Smooth muscle cell (in vitro differentiated cells): ENCODE measurements at regions not wholly inside any gene's neighbourhood (a gene's known extent, or its start where the extent isn't known, plus 50 kb on each side); places are given as distances from the start of the nearest gene placed in this dataset.

Experiments
- DNase-seq: peaks from one replicate; lab custom pipeline; 2025; ENCODE audit not compliant: unreplicated experiment; lab: John Stamatoyannopoulos, UW
- H2AFZ ChIP-seq: fragments of 200-600 bp; sonication (generic); 2 replicates; pipeline ENCODE4 v1.6.0; 2016; ENCODE audit warnings: antibody characterized with exemption, low read depth, mild to moderate bottlenecking
- H3F3A ChIP-seq: fragments of 200-600 bp; sonication (generic); 2 replicates; pipeline ENCODE4 v1.6.0; 2017; ENCODE audit warnings: antibody characterized with exemption, low read depth
- H3K27ac ChIP-seq: fragments of 200-600 bp; sonication (generic); 2 replicates; pipeline ENCODE4 v1.5.1; 2016; ENCODE audit warnings: low read depth, mild to moderate bottlenecking
- H3K27me3 ChIP-seq: fragments of 200-600 bp; sonication (generic); 2 replicates; pipeline ENCODE4 v1.6.1; 2016; ENCODE audit warnings: low read depth, mild to moderate bottlenecking
- H3K36me3 ChIP-seq: fragments of 200-600 bp; sonication (generic); 2 replicates; pipeline ENCODE4 v1.5.1; 2016; ENCODE audit warnings: low read depth
- H3K4me1 ChIP-seq: fragments of 200-600 bp; sonication (generic); 2 replicates; pipeline ENCODE4 v1.5.1; 2016; ENCODE audit warnings: low read depth
- H3K4me2 ChIP-seq: fragments of 200-600 bp; sonication (generic); 2 replicates; pipeline ENCODE4 v1.6.0; 2016; ENCODE audit warnings: mild to moderate bottlenecking
- H3K4me3 ChIP-seq: fragments of 200-600 bp; sonication (generic); 2 replicates; pipeline ENCODE4 v1.5.1; 2016; ENCODE audit warnings: mild to moderate bottlenecking
- H3K79me2 ChIP-seq: fragments of 200-600 bp; sonication (generic); 2 replicates; pipeline ENCODE4 v1.6.0; 2016; ENCODE audit warnings: low read depth, mild to moderate bottlenecking
- H3K9ac ChIP-seq: fragments of 200-600 bp; sonication (generic); 2 replicates; pipeline ENCODE4 v1.6.0; 2016; ENCODE audit warnings: low read depth
- H3K9me3 ChIP-seq: fragments of 200-600 bp; sonication (generic); replicated peaks from 2 replicates; pipeline ENCODE4 v1.5.1; 2016; ENCODE audit warnings: low read depth
- H4K20me1 ChIP-seq: fragments of 200-600 bp; sonication (generic); 2 replicates; pipeline ENCODE4 v1.6.0; 2016; ENCODE audit warnings: low read depth
- WGBS: methylation state at CpG from one replicate; pipeline ENCODE4 v1.1.7; 2016; ENCODE audit warnings: low lambda C conversion rate; 5-methylcytosine and 5-hydroxymethylcytosine counted together
- TF ChIP-seq, protein P1 (sequence below): fragments of 200-600 bp; sonication (generic); IDR thresholded peaks from 2 replicates; pipeline ENCODE4 v1.5.1; 2017; ENCODE audit warnings: borderline replicate concordance, mild to moderate bottlenecking, antibody characterized with exemption; ENCODE audit not compliant: insufficient read depth, poor library complexity, severe bottlenecking

DNA sequence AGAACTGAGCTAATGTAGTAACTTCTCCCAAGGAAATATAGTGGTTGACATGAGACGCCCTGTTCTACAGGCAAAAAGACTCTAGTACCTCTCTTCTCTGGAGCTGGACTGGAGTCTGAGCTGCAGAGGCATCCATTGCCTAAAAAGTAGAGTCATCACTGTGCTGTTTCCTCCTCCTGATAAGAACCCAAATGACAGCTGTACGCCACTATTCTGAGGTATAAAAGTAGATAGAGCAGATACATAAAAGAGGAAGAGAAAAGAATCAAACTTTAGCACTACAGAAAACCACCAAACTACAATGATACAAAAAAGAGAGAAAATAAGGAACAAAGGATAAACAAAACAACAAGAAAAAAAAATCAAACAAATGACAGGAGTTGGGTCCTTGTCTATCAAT is 1568.8 kb downstream of the PLA2G4A start:
- no peaks in the 10 kb centered on the region for H3K27me3 ChIP-seq
- TF ChIP-seq, protein P1, sequence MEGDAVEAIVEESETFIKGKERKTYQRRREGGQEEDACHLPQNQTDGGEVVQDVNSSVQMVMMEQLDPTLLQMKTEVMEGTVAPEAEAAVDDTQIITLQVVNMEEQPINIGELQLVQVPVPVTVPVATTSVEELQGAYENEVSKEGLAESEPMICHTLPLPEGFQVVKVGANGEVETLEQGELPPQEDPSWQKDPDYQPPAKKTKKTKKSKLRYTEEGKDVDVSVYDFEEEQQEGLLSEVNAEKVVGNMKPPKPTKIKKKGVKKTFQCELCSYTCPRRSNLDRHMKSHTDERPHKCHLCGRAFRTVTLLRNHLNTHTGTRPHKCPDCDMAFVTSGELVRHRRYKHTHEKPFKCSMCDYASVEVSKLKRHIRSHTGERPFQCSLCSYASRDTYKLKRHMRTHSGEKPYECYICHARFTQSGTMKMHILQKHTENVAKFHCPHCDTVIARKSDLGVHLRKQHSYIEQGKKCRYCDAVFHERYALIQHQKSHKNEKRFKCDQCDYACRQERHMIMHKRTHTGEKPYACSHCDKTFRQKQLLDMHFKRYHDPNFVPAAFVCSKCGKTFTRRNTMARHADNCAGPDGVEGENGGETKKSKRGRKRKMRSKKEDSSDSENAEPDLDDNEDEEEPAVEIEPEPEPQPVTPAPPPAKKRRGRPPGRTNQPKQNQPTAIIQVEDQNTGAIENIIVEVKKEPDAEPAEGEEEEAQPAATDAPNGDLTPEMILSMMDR = no peak
- no peaks in the 10 kb centered on the region for H3K9me3 ChIP-seq
- H3K4me3 ChIP-seq = no peak overlapping the region
- 100% methylated on average over 2 of the region's 2 CpGs for WGBS
- no peaks in the 10 kb centered on the region for H3F3A ChIP-seq
- no peak overlapping the region for H3K9ac ChIP-seq
- no peaks in the 10 kb centered on the region for H3K36me3 ChIP-seq
- H4K20me1 ChIP-seq = no peaks in the 10 kb centered on the region
- no peak overlapping the region for H3K27ac ChIP-seq
- no peaks in the 10 kb centered on the region for H3K79me2 ChIP-seq
- H3K4me2 ChIP-seq = no peak overlapping the region
- no peak for DNase-seq
- H2AFZ ChIP-seq = no peak overlapping the region
- H3K4me1 ChIP-seq = no peaks in the 10 kb centered on the region

DNA sequence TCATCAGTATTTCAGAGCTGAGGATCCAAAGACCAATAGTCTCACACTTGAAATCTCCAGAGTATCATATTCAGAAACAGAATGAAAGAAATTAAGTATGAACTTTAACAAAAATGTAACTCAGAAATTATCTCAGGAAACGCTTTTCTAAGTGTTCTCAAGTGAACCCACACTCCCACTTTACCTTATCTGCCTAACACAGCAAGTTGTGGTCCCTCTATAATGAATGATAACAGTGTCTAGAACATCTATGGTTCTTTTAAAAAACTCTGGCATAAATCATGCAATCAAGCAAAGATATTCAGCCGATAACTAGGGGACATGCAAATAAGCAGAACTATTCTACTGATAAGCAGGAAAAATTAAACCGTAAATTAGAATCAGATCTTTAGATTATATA is 1574.2 kb downstream of the PLA2G4A start:
- no peaks in the 10 kb centered on the region for H3K36me3 ChIP-seq
- H3K79me2 ChIP-seq = no peaks in the 10 kb centered on the region
- no peak overlapping the region for H2AFZ ChIP-seq
- WGBS = 93% methylated on average over 3 of the region's 3 CpGs
- H3K9me3 ChIP-seq = no peaks in the 10 kb centered on the region
- no peaks in the 10 kb centered on the region for H4K20me1 ChIP-seq
- H3K4me1 ChIP-seq = peaks cover 4% of the 10 kb centered on the region
- H3K4me3 ChIP-seq = no peak overlapping the region
- H3F3A ChIP-seq = peaks cover 4% of the 10 kb centered on the region
- TF ChIP-seq, protein P1 = no peak
- no peaks in the 10 kb centered on the region for H3K27me3 ChIP-seq
- no peak overlapping the region for H3K4me2 ChIP-seq
- no peak overlapping the region for H3K27ac ChIP-seq
- no peak overlapping the region for H3K9ac ChIP-seq
- DNase-seq = no peak

DNA sequence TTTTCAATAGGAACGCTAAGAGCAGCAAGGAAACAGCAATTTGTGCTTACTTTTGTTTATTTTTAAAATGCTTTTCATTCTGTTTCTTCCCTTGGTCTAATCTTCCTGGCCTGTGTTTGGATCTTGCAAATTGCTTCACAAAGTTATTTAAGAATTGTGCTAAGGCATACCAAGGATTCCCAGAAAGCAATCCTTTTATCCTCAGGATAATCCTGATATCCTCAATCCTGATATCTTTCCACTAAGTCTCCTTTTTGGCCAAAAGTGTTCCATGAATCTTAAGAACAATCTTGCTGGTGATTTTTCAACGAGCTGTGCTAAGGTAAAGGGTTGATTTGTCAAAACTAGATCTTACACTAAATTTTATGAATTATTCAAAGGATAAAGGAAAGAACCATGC is 1577.9 kb downstream of the PLA2G4A start:
- Histone ChIP-seq H2AFZ (peak overlapping the region; percentile 77), H3K9me3 (no peaks in the 10 kb centered on the region), H3K36me3 (no peaks in the 10 kb centered on the region), H3K27me3 (no peaks in the 10 kb centered on the region), H3K4me2 (peak overlapping the region; percentile 28), H3K27ac (no peak overlapping the region), H3K9ac (no peak overlapping the region), H3F3A (peaks cover 4% of the 10 kb centered on the region), H4K20me1 (no peaks in the 10 kb centered on the region), H3K4me1 (peaks cover 4% of the 10 kb centered on the region), H3K4me3 (no peak overlapping the region), H3K79me2 (no peaks in the 10 kb centered on the region)
- no peak for DNase-seq
- whole genome bisulfite sequencing = 31% methylated on average over 2 of the region's 2 CpGs
- TF ChIP-seq, protein P1 = no peak

DNA sequence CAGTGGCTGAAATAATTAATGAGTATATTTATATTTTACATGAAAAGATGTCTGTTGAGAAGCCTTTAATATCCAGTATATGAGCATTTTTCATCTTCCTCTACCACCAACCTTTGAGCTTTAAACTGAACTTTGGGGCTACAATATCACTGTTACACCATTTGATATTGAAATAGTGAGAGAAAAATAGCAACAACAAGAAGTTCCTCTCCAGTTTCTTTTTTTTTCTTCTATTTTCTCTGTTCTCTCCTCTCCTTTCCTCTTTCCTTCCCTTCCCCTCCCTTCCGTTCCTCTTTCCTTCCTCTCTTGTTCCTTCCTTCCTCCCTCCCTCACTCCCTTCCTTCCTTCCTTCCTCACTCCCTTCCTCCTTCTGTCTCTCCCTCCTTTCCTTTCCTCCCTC is 1591.4 kb downstream of the PLA2G4A start:
- no peak overlapping the region for H3K27ac ChIP-seq
- H4K20me1 ChIP-seq = no peaks in the 10 kb centered on the region
- H3K79me2 ChIP-seq = no peaks in the 10 kb centered on the region
- H3K4me1 ChIP-seq = no peaks in the 10 kb centered on the region
- no peak overlapping the region for H3K4me2 ChIP-seq
- TF ChIP-seq, protein P1 = no peak
- no peaks in the 10 kb centered on the region for H3K9me3 ChIP-seq
- H2AFZ ChIP-seq = no peak overlapping the region
- H3K27me3 ChIP-seq = no peaks in the 10 kb centered on the region
- DNase-seq = no peak
- no peak overlapping the region for H3K9ac ChIP-seq
- no peaks in the 10 kb centered on the region for H3K36me3 ChIP-seq
- no peak overlapping the region for H3K4me3 ChIP-seq
- WGBS = 71% methylated on average over 1 of the region's 1 CpG
- H3F3A ChIP-seq = no peaks in the 10 kb centered on the region
